ENCODE measurements at regions not wholly inside any gene's neighbourhood (a gene's known extent, or its start where the extent isn't known, plus 50 kb on each side); places are given as distances from the start of the nearest gene placed in this dataset.

- Histone ChIP-seq H3K4me3 (replicated peaks in 1 of 2; ENCODE audit: low read depth in 1 of 2, low read length in 2 of 2) (no peak overlapping the region), H3K9ac (ENCODE audit: low read length) (no peak overlapping the region), H3K27me3 (ENCODE audit: insufficient read depth, low read length) (no peaks in the 10 kb centered on the region), H3K4me1 (ENCODE audit: control insufficient read depth in 1 of 2, insufficient read depth in 2 of 2, low read length in 2 of 2) (no peaks in the 10 kb centered on the region), H2AFZ (ENCODE audit: low read depth, low read length, poor library complexity, severe bottlenecking) (no peak overlapping the region), H3K4me2 (ENCODE audit: low read length) (no peak overlapping the region), H3K79me2 (ENCODE audit: insufficient read depth, low read length) (no peaks in the 10 kb centered on the region), H3K9me2 (ENCODE audit: insufficient read depth) (no peaks in the 10 kb centered on the region), H3K9me3 (ENCODE audit: control insufficient read depth in 1 of 2, insufficient read depth in 1 of 2, low read depth in 1 of 2, low read length in 2 of 2) (no peaks in the 10 kb centered on the region), H4K20me1 (ENCODE audit: insufficient read depth) (no peaks in the 10 kb centered on the region), H3K27ac (ENCODE audit: low read depth, low read length) (no peak overlapping the region), H3K36me3 (ENCODE audit: control insufficient read depth in 1 of 2, insufficient read depth in 2 of 2, low read length in 2 of 2) (no peaks in the 10 kb centered on the region)
- BruUV-seq (replicated peaks), result no TSS peak
- TF ChIP-seq EZH2 (IDR thresholded peaks at IDR 0.05), result no peak
- no peak for TF ChIP-seq EGR1 (IDR thresholded peaks at IDR 0.05; ENCODE audit: low read depth)
- no peak for TF ChIP-seq ZBTB33 (IDR thresholded peaks at IDR 0.05; ENCODE audit: extremely low read depth, insufficient replicate concordance, low read length)
- no peak for TF ChIP-seq ELF1 (IDR thresholded peaks at IDR 0.05; ENCODE audit: borderline replicate concordance, low read depth)
- ATAC-seq (no peak), DNase-seq (ENCODE audit: low read depth, low spot score) (no peak)
- ChIA-PET CTCF (no interaction called here), RAD21 (ENCODE audit: low non-redundant PET in 1 of 2, low total read pairs in 2 of 2, uncharacterized antibody in 2 of 2, unreplicated experiment in 2 of 2) (no interaction called here), POLR2A (no interaction called here)
- intact Hi-C loops (cut with micrococcal nuclease), result no loop called here
These were observed 107.3 kb upstream of the PRLR start for GRCh38 chr5:35337340-35338156.

GRCh38 chr5:35336230-35336629 is 105.9 kb upstream of the PRLR start:
- H3K9me2 ChIP-seq (ENCODE audit: insufficient read depth), result no peaks in the 10 kb centered on the region
- ChIA-PET RAD21 (ENCODE audit: low non-redundant PET in 1 of 2, low total read pairs in 2 of 2, uncharacterized antibody in 2 of 2, unreplicated experiment in 2 of 2) (no interaction called here), CTCF (no interaction called here), POLR2A (no interaction called here)
- no peak overlapping the region for H3K9ac ChIP-seq (ENCODE audit: low read length)
- H3K27ac ChIP-seq (ENCODE audit: low read depth, low read length), result no peak overlapping the region
- no peaks in the 10 kb centered on the region for H4K20me1 ChIP-seq (ENCODE audit: insufficient read depth)
- H3K36me3 ChIP-seq (ENCODE audit: control insufficient read depth in 1 of 2, insufficient read depth in 2 of 2, low read length in 2 of 2), result no peaks in the 10 kb centered on the region
- H3K9me3 ChIP-seq (ENCODE audit: control insufficient read depth in 1 of 2, insufficient read depth in 1 of 2, low read depth in 1 of 2, low read length in 2 of 2), result no peaks in the 10 kb centered on the region
- no peak overlapping the region for H3K4me2 ChIP-seq (ENCODE audit: low read length)
- no peak overlapping the region for H2AFZ ChIP-seq (ENCODE audit: low read depth, low read length, poor library complexity, severe bottlenecking)
- no peaks in the 10 kb centered on the region for H3K27me3 ChIP-seq (ENCODE audit: insufficient read depth, low read length)
- no peak overlapping the region for H3K4me3 ChIP-seq (replicated peaks in 1 of 2; ENCODE audit: low read depth in 1 of 2, low read length in 2 of 2)
- no peaks in the 10 kb centered on the region for H3K79me2 ChIP-seq (ENCODE audit: insufficient read depth, low read length)
- DNase-seq (ENCODE audit: low read depth, low spot score) (no peak), ATAC-seq (no peak)
- no peaks in the 10 kb centered on the region for H3K4me1 ChIP-seq (ENCODE audit: control insufficient read depth in 1 of 2, insufficient read depth in 2 of 2, low read length in 2 of 2)
- intact Hi-C loops (cut with micrococcal nuclease), result no loop called here
- no TSS peak for BruUV-seq (replicated peaks)
- TF ChIP-seq ZFX (IDR thresholded peaks at IDR 0.05) (no peak), TCF7L2 (IDR thresholded peaks at IDR 0.05; ENCODE audit: borderline replicate concordance, extremely low read depth, insufficient read depth, insufficient read length) (no peak), YY1 (IDR thresholded peaks at IDR 0.05; ENCODE audit: extremely low read depth, insufficient replicate concordance, low read depth, low read length) (no peak), RAD21 (IDR thresholded peaks at IDR 0.05; ENCODE audit: low read depth) (no peak), ATF3 (IDR thresholded peaks at IDR 0.05) (no peak), CBX3 (IDR thresholded peaks at IDR 0.05; ENCODE audit: low read depth) (no peak), ZBTB33 (IDR thresholded peaks at IDR 0.05; ENCODE audit: extremely low read depth, insufficient replicate concordance, low read length) (no peak), REST (IDR thresholded peaks at IDR 0.05; ENCODE audit: low read depth) (no peak)

All from HCT116 (cell line).